BE2C (cell line): ENCODE measurements at regions not wholly inside any gene's neighbourhood (a gene's known extent, or its start where the extent isn't known, plus 50 kb on each side); places are given as distances from the start of the nearest gene placed in this dataset.

Source experiments
- DNase-seq: peaks from one replicate; pipeline ENCODE4 v3.0.0-alpha.2; 2020
- H3K27me3 ChIP-seq: fragments of 250-450 bp; sonication (Bioruptor Pico); 2 replicates; pipeline ENCODE4 v1.5.1; 2020; ENCODE audit warnings: mild to moderate bottlenecking
- H3K36me3 ChIP-seq: fragments of 250-450 bp; sonication (Bioruptor Pico); 2 replicates; pipeline ENCODE4 v1.5.1; 2020; ENCODE audit warnings: mild to moderate bottlenecking
- H3K4me1 ChIP-seq: fragments of 250-450 bp; sonication (Bioruptor Pico); 2 replicates; pipeline ENCODE4 v1.5.1; 2020
- H3K4me3 ChIP-seq: 2 replicates; pipeline ENCODE4 v1.5.1; 2011; ENCODE audit warnings: low read depth, low read length
- H3K9me3 ChIP-seq: fragments of 250-450 bp; sonication (Bioruptor Pico); 2 replicates; pipeline ENCODE4 v1.5.1; 2020
- TF ChIP-seq, protein P1 (sequence below): IDR thresholded peaks from 2 replicates; pipeline ENCODE4 v1.5.1; 2012; ENCODE audit warnings: mild to moderate bottlenecking, low read depth, low read length

DNA sequence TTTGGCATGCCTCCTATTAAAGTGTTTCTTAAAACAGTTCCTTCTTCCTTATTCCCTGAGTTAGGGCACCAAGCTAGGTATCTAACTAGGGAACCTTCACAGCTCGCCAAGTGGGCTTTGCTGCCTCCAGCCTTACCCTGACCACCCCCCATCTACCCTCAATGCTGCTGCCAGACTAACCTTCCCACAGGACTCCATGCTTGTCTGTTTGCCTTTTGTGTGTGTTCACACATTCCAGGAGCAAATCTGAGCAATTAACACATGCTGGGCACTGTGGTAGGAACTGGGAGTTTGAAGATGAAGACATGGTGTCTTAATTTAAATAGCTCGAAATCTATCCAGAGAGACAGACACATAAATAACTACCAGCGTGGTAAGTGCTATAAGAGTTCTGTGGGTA lies 185.2 kb downstream of the MZT1 start:
- no peak for DNase-seq
- no peaks in the 10 kb centered on the region for H3K36me3 ChIP-seq
- no peaks in the 10 kb centered on the region; the same call in 1 of the 2 replicates for H3K4me1 ChIP-seq
- no peaks in the 10 kb centered on the region for H3K27me3 ChIP-seq
- H3K9me3 ChIP-seq = no peaks in the 10 kb centered on the region
- TF ChIP-seq, protein P1, sequence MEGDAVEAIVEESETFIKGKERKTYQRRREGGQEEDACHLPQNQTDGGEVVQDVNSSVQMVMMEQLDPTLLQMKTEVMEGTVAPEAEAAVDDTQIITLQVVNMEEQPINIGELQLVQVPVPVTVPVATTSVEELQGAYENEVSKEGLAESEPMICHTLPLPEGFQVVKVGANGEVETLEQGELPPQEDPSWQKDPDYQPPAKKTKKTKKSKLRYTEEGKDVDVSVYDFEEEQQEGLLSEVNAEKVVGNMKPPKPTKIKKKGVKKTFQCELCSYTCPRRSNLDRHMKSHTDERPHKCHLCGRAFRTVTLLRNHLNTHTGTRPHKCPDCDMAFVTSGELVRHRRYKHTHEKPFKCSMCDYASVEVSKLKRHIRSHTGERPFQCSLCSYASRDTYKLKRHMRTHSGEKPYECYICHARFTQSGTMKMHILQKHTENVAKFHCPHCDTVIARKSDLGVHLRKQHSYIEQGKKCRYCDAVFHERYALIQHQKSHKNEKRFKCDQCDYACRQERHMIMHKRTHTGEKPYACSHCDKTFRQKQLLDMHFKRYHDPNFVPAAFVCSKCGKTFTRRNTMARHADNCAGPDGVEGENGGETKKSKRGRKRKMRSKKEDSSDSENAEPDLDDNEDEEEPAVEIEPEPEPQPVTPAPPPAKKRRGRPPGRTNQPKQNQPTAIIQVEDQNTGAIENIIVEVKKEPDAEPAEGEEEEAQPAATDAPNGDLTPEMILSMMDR = no peak
- H3K4me3 ChIP-seq = no peak overlapping the region

DNA sequence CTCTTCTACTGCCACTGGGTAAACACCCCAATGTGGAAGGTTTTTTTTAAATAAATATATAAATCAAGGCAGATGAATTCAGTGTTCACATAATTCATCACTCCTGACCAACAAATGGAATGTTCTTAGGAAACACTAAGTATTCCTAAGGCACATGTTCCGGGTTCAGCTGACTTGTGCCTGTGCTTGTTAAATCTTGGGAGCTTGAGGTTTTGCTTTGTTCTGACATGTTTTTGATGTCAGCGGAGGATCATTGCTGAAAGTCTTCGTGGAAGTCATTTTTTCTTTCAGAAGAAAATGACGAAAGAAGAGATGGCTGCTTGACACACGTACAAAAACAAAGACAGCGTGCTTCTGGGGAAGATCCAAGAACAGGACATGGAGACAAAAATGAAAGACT lies 185.8 kb downstream of the MZT1 start:
- no peak overlapping the region for H3K4me3 ChIP-seq
- TF ChIP-seq, protein P1 = no peak
- H3K27me3 ChIP-seq = no peaks in the 10 kb centered on the region
- H3K4me1 ChIP-seq = no peaks in the 10 kb centered on the region; the same call in 1 of the 2 replicates
- DNase-seq = no peak
- no peaks in the 10 kb centered on the region for H3K36me3 ChIP-seq
- H3K9me3 ChIP-seq = no peaks in the 10 kb centered on the region

DNA sequence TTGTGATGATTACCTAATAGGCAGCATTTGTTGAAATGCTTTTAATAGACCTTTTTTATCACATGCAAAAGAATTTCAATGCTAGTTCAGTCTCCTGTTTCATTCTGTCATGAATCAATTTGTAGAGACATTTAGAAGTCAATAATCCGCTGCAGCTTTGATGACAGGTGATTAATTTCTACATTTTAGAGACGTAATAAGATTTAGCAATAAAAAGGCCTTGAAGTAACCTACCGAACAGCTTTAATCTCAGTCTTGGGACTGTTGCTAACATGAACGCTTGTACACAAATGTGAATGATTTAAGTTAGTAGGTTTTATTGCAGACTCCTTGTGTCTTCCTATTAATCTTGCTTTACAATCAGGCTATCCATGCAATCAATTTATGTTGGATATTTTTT lies 186.5 kb downstream of the MZT1 start:
- H3K4me1 ChIP-seq = no peaks in the 10 kb centered on the region; the same call in 1 of the 2 replicates
- H3K9me3 ChIP-seq = no peaks in the 10 kb centered on the region
- no peaks in the 10 kb centered on the region for H3K27me3 ChIP-seq
- no peak for DNase-seq
- no peak overlapping the region for H3K4me3 ChIP-seq
- H3K36me3 ChIP-seq = no peaks in the 10 kb centered on the region
- TF ChIP-seq, protein P1 = no peak

DNA sequence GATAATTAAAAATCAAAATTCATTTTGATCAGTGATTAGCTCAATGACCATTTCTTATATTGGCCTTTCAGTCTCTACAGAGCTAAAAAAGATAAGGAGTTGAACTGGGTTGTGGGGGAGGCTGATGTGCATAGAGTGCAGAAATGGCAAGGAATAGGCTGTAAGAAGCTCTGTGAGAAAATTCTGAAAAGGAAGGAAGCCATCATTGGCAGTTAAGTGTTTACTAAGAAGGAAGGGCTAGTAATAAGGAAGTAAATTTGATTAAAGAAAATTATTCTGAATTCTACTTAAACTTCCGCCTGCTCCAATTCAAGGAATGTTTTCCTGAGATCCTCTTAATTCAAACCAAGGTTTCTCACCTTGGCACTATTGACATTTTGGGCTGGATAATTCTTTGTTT lies 187.5 kb downstream of the MZT1 start:
- Histone ChIP-seq H3K27me3 (no peaks in the 10 kb centered on the region), H3K36me3 (no peaks in the 10 kb centered on the region), H3K9me3 (no peaks in the 10 kb centered on the region), H3K4me3 (no peak overlapping the region), H3K4me1 (no peaks in the 10 kb centered on the region; the same call in 1 of the 2 replicates)
- TF ChIP-seq, protein P1 = no peak
- DNase-seq = no peak

DNA sequence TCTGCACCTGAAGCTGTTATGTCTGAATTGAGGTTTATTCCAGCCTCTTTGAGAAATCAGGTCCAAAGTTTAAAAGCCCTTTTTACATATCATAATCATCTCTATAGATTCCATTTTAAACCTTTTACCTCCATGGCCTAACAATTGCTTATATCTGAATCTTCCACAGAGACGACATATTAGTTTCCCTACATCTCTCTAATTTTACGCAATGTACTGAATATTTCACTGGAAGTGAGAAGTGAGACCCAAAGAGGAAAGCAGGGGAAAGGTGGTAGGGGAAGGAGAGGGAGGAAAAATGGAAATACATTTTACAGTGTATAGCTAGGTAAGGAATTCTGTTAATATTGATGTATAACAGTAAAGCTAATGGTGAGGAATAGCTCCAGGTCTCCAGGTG lies 189.6 kb downstream of the MZT1 start:
- DNase-seq = no peak
- peaks cover 3% of the 10 kb centered on the region; the same call in 1 of the 2 replicates for H3K4me1 ChIP-seq
- H3K27me3 ChIP-seq = no peaks in the 10 kb centered on the region
- no peaks in the 10 kb centered on the region for H3K9me3 ChIP-seq
- TF ChIP-seq, protein P1 = no peak
- H3K4me3 ChIP-seq = no peak overlapping the region
- no peaks in the 10 kb centered on the region for H3K36me3 ChIP-seq

DNA sequence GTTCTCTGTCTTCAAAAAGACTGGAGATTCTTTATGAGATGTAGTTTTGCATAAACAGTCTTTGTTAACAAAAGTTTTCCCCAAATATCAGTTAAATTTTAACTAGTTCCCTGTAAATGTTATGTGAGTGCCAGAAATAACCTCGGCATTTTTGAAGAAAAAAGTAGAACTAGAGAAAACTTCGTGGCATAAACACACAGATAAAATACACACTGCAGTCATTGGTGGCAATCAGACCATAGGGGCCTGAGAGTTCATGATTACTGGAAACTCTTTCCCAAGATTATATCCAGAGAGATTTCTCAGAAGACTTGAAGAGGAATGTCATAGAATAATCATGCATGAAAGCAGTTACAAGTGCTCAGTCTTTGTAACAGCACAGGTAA lies 190.0 kb downstream of the MZT1 start:
- Histone ChIP-seq H3K36me3 (no peaks in the 10 kb centered on the region), H3K4me1 (peaks cover 3% of the 10 kb centered on the region; the same call in 1 of the 2 replicates), H3K9me3 (no peaks in the 10 kb centered on the region), H3K27me3 (no peaks in the 10 kb centered on the region), H3K4me3 (no peak overlapping the region)
- TF ChIP-seq, protein P1 = no peak
- no peak for DNase-seq
